ENCODE measurements at regions not wholly inside any gene's neighbourhood (a gene's known extent, or its start where the extent isn't known, plus 50 kb on each side); places are given as distances from the start of the nearest gene placed in this dataset.

- Histone ChIP-seq H3K4me1 (ENCODE audit: control insufficient read depth in 1 of 2, insufficient read depth in 2 of 2, low read length in 2 of 2) (no peaks in the 10 kb centered on the region), H4K20me1 (ENCODE audit: insufficient read depth) (no peaks in the 10 kb centered on the region), H2AFZ (ENCODE audit: low read depth, low read length, poor library complexity, severe bottlenecking) (no peak overlapping the region), H3K79me2 (ENCODE audit: insufficient read depth, low read length) (no peaks in the 10 kb centered on the region), H3K9me2 (ENCODE audit: insufficient read depth) (no peaks in the 10 kb centered on the region), H3K27me3 (ENCODE audit: insufficient read depth, low read length) (no peaks in the 10 kb centered on the region), H3K4me2 (ENCODE audit: low read length) (no peak overlapping the region), H3K9ac (ENCODE audit: low read length) (no peak overlapping the region), H3K27ac (ENCODE audit: low read depth, low read length) (no peak overlapping the region), H3K36me3 (ENCODE audit: control insufficient read depth in 1 of 2, insufficient read depth in 2 of 2, low read length in 2 of 2) (no peaks in the 10 kb centered on the region), H3K4me3 (replicated peaks in 1 of 2; ENCODE audit: low read depth in 1 of 2, low read length in 2 of 2) (no peak overlapping the region), H3K9me3 (ENCODE audit: control insufficient read depth in 1 of 2, insufficient read depth in 1 of 2, low read depth in 1 of 2, low read length in 2 of 2) (no peaks in the 10 kb centered on the region)
- intact Hi-C loops (cut with micrococcal nuclease), result no loop called here
- BruUV-seq (replicated peaks), result no TSS peak
- RAD21 ChIA-PET (ENCODE audit: low non-redundant PET in 1 of 2, low total read pairs in 2 of 2, uncharacterized antibody in 2 of 2, unreplicated experiment in 2 of 2), result no interaction called here
- DNase-seq (ENCODE audit: low read depth, low spot score), result no peak
- TF ChIP-seq ATF3 (IDR thresholded peaks at IDR 0.05), result no peak
- TF ChIP-seq SIN3A (IDR thresholded peaks at IDR 0.05; ENCODE audit: low read depth), result no peak
- TF ChIP-seq EGR1 (IDR thresholded peaks at IDR 0.05; ENCODE audit: low read depth), result no peak
- no peak for TF ChIP-seq TCF7L2 (IDR thresholded peaks at IDR 0.05; ENCODE audit: borderline replicate concordance, extremely low read depth, insufficient read depth, insufficient read length)
- TF ChIP-seq POLR2A (IDR thresholded peaks at IDR 0.05; ENCODE audit: borderline replicate concordance, extremely low read depth, insufficient read depth, insufficient read length), result no peak
- no peak for TF ChIP-seq EZH2 (IDR thresholded peaks at IDR 0.05)
- TF ChIP-seq REST (IDR thresholded peaks at IDR 0.05; ENCODE audit: low read depth), result no peak
- no peak for TF ChIP-seq FOSL1 (IDR thresholded peaks at IDR 0.05; ENCODE audit: low read depth)
- no peak for TF ChIP-seq POLR2AphosphoS5 (IDR thresholded peaks at IDR 0.05; ENCODE audit: low read depth, low read length)
- TF ChIP-seq ELF1 (IDR thresholded peaks at IDR 0.05; ENCODE audit: borderline replicate concordance, low read depth), result no peak
- TF ChIP-seq CEBPB (IDR thresholded peaks at IDR 0.05; ENCODE audit: low read depth), result no peak
- no peak for TF ChIP-seq RAD21 (IDR thresholded peaks at IDR 0.05; ENCODE audit: low read depth)
- TF ChIP-seq SRF (IDR thresholded peaks at IDR 0.05; ENCODE audit: low read depth), result no peak
- TF ChIP-seq CBX3 (IDR thresholded peaks at IDR 0.05; ENCODE audit: low read depth), result no peak
- no peak for TF ChIP-seq EZH2phosphoT487 (IDR thresholded peaks at IDR 0.05; ENCODE audit: borderline replicate concordance)
- TF ChIP-seq ZNF274 (IDR thresholded peaks at IDR 0.05; ENCODE audit: low read depth, low read length), result no peak
- POLR2A ChIA-PET, result no interaction called here
- CTCF ChIA-PET, result no interaction called here
- no peak for ATAC-seq
Observed at GRCh38 chr1:147091801-147092200, 80.5 kb downstream of the PRKAB2 start.
